Activated T-helper 17 cell treated with anti-CD3 and anti-CD28 coated beads, Interleukin-2, amount 50 U/mL, for 72 hours (primary cell): ENCODE measurements at regions not wholly inside any gene's neighbourhood (a gene's known extent, or its start where the extent isn't known, plus 50 kb on each side); places are given as distances from the start of the nearest gene placed in this dataset.
A peak's percentile ranks its signal among the peaks of the same experiment; 100 is the strongest.
"Not testable (repeated sequence)": the region's sequence is repeated elsewhere in the genome, so short reads cannot be mapped to it uniquely, and the experiment has no call there.

Experiments used
- ATAC-seq: fragments of 150-1000 bp; cut with Tn5 transposase; replicated peaks from 2 replicates; pipeline ENCODE4 v1.10.0; 2021; ENCODE audit warnings: mild to moderate bottlenecking, moderate library complexity
- H3K27ac Mint-ChIP-seq: one replicate; pipeline ENCODE4 v1.8.0; 2022; ENCODE audit warnings: mixed read lengths
- H3K27me3 Mint-ChIP-seq: one replicate; pipeline ENCODE4 v1.8.0; 2022; ENCODE audit warnings: mixed read lengths
- H3K36me3 Mint-ChIP-seq: one replicate; pipeline ENCODE4 v1.8.0; 2022; ENCODE audit warnings: low read depth, mild to moderate bottlenecking, mixed read lengths
- H3K4me1 Mint-ChIP-seq: one replicate; pipeline ENCODE4 v1.8.0; 2022; ENCODE audit warnings: mixed read lengths
- H3K4me3 Mint-ChIP-seq: one replicate; pipeline ENCODE4 v1.8.0; 2022; ENCODE audit warnings: mild to moderate bottlenecking, mixed read lengths
- H3K9me3 Mint-ChIP-seq: one replicate; pipeline ENCODE4 v1.8.0; 2022; ENCODE audit warnings: mixed read lengths

DNA sequence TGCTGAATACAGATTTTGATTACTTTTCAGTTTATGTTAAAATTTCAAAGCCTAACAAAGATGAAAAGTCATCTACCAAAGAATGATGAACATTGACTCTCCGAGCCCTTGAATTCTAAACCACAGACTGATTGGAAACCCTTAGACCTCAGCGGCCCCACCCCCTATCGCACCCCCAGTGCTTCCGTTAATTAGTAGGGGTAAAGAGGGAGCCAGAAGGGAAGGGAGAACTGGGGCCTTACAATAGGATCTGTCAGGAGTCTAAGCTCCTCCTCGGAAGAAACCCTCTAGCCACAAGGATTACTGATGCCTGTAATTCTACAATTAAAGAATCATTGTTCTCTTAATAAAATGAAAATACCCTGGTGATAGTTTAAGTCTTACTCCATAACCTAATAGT, 79.7 kb upstream of the JARID2 start:
- Mint-ChIP-seq H3K27ac (no peak overlapping the region), H3K27me3 (no peaks in the 10 kb centered on the region), H3K9me3 (no peaks in the 10 kb centered on the region), H3K36me3 (no peaks in the 10 kb centered on the region), H3K4me3 (no peak overlapping the region), H3K4me1 (no peaks in the 10 kb centered on the region)
- no peak for ATAC-seq

DNA sequence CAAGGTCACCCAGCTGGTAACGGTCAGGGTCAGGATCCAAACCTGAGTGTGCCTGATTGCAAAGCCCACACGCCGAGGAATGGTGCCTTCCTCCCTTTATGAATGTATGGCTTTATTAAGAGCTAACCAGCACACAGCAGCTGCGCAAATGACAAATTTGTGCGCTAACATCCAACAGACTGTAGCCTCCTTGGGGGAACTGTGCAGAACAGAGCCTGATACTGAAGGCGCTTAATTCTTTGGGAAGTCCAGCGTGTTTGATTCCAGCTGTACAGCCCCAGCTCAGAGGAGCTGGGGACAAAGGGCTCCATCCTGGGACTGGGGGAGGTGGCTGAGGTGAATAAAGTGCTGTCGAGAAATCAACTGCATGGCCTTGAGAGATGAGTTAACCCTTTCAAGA, 75.7 kb upstream of the JARID2 start:
- H3K27ac Mint-ChIP-seq, result no peak overlapping the region
- no peaks in the 10 kb centered on the region for H3K27me3 Mint-ChIP-seq
- H3K4me3 Mint-ChIP-seq, result no peak overlapping the region
- no peaks in the 10 kb centered on the region for H3K9me3 Mint-ChIP-seq
- H3K36me3 Mint-ChIP-seq, result no peaks in the 10 kb centered on the region
- no peak for ATAC-seq
- H3K4me1 Mint-ChIP-seq, result no peaks in the 10 kb centered on the region

DNA sequence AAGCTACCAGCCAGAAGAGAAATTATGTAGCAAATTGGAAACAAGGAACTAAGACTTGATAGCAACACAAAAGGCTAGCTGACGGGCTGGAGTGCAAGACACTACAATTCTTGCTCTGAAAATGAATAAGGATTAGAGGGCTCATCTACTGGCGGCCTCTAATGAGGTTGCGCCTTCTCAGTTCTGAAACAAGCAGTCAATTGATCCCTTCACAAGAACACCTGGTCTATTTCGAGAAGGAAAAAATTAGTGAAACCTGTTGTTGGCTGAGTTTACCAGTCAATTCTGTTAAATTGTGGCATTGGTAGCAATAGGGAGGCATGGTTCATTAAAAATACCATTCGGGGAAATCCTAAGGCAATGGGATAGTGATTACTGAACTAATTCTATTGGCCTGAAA, 74.8 kb upstream of the JARID2 start:
- H3K9me3 Mint-ChIP-seq, result no peaks in the 10 kb centered on the region
- H3K27me3 Mint-ChIP-seq, result no peaks in the 10 kb centered on the region

DNA sequence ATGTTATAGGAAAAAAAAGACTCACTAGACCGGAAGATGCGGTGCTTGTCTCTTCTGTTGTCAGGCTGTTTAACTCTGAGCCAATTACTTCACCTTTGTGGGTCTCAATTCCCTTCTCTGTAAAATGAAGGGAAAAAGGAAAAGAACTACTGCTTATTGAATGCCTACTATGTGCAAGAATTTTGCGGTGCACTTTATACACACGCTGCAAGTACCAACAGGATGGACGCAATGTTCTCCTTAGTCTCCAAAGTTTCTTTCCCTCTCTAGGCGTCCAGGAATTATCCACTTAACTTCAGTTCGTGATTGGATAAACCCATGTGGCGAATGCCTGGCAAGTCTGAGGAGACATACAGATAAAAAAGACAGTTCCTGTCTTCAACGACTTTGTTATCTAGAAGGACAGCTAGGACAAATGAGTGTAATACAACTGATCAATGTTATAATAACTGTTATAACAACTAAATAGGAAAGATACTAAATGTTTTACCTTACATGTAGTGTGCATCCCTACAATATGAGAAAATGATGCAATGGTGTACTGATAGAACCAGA, 69.0 kb upstream of the JARID2 start:
- ATAC-seq, result no peak
- Mint-ChIP-seq H3K4me1 (no peaks in the 10 kb centered on the region), H3K4me3 (no peak overlapping the region), H3K9me3 (no peaks in the 10 kb centered on the region), H3K27me3 (peaks cover 3% of the 10 kb centered on the region), H3K36me3 (no peaks in the 10 kb centered on the region), H3K27ac (no peak overlapping the region)

More for the DNA sequence above, 74.8 kb upstream of the JARID2 start:
- H3K4me1 Mint-ChIP-seq, result no peaks in the 10 kb centered on the region
- H3K4me3 Mint-ChIP-seq, result no peak overlapping the region
- H3K27ac Mint-ChIP-seq, result no peak overlapping the region
- peak; percentile 60 for ATAC-seq
- H3K36me3 Mint-ChIP-seq, result no peaks in the 10 kb centered on the region

DNA sequence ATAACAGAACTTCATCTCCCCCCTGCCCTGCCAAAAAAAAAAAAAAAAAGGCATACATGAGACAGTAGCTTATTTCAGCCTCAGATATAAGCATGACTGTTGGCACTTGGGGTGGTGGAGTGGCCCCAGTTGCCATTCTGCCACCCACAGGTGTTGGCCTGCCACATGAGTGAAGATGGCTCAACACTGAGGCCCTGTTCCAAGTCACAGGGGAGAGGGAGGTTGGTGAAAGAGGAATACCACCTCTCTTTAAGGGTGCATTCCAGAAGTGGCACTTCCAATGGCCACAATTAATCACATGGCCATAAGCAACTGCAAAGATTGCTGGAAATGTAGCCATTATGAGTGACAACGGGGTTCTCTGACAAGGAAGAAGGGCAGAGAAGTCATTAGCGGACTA, 61.9 kb upstream of the JARID2 start:
- Mint-ChIP-seq H3K27ac (peak overlapping the region; percentile 92), H3K36me3 (no peaks in the 10 kb centered on the region)

DNA sequence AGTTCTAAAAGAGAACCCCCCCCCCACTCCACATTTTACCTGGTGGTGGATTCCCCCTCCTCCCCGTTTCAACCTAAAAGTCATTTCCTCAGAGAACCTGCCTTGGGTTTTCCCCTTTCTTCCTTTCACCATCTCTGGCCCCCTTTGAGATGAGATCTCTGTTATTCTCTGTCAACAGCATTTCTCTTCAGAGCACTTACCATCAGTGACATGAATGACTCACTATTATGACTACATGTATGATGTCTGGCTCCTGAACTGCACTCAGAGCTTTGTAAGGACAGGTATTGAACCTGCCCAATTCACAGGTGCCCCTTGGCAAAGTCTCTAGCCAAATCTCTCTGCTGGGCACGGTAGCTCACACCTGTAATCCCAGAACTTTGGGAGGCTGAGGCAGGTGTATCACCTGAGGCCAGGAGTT, 61.4 kb upstream of the JARID2 start:
- Mint-ChIP-seq H3K4me1 (peaks cover 12% of the 10 kb centered on the region), H3K27ac (peak overlapping the region; percentile 92), H3K36me3 (no peaks in the 10 kb centered on the region), H3K27me3 (no peaks in the 10 kb centered on the region), H3K4me3 (peak overlapping the region; percentile 63), H3K9me3 (no peaks in the 10 kb centered on the region)
- peak; percentile 98 for ATAC-seq

More for the DNA sequence above, 61.9 kb upstream of the JARID2 start:
- ATAC-seq, result peak; percentile 73
- H3K4me3 Mint-ChIP-seq, result peak overlapping the region; percentile 63
- H3K9me3 Mint-ChIP-seq, result no peaks in the 10 kb centered on the region
- peaks cover 12% of the 10 kb centered on the region for H3K4me1 Mint-ChIP-seq
- no peaks in the 10 kb centered on the region for H3K27me3 Mint-ChIP-seq

DNA sequence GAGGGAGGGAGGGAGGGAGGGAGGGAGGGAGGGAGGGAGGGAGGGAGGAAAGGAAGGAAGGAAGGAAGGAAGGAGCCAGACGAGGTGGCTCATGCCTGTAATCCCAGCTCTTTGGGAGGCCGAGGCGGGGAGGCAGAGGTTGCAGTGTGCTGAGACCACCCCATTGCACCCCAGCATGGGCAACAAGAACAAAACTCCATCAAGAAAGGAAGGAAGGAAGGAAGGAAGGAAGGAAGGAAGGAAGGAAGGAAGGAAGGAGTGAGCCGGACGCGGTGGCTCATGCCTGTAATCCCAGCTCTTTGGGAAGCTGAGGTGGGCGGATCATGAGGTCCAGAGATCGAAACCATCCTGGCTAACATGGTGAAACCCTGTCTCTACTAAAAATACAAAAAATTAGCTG, 60.8 kb upstream of the JARID2 start:
- peaks cover 12% of the 10 kb centered on the region for H3K4me1 Mint-ChIP-seq
- H3K36me3 Mint-ChIP-seq, H3K4me3 Mint-ChIP-seq, H3K9me3 Mint-ChIP-seq, ATAC-seq, H3K27me3 Mint-ChIP-seq: not testable (repeated sequence)
- H3K27ac Mint-ChIP-seq, result peak overlapping the region; percentile 92

DNA sequence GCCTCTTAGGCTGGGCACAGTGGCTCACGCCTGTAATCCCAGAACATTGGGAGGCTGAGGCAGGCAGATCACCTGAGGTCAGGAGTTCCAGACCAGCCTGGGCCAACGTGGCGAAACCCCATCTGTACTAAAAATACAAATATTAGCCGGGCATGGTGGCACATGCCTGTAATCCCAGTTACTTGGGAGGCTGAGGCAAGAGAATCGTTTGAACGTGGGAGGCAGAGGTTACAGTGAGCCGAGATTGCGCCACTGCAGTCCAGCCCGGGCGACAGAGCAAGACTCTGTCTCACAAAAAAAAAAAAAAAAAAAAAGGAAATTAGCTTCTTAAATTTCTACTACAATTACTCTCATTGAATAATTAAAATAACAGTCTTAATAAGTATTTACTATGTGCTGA, 52.4 kb upstream of the JARID2 start:
- not testable (repeated sequence) for H3K4me3 Mint-ChIP-seq, ATAC-seq, H3K36me3 Mint-ChIP-seq, H3K27ac Mint-ChIP-seq, H3K27me3 Mint-ChIP-seq, H3K4me1 Mint-ChIP-seq, H3K9me3 Mint-ChIP-seq

DNA sequence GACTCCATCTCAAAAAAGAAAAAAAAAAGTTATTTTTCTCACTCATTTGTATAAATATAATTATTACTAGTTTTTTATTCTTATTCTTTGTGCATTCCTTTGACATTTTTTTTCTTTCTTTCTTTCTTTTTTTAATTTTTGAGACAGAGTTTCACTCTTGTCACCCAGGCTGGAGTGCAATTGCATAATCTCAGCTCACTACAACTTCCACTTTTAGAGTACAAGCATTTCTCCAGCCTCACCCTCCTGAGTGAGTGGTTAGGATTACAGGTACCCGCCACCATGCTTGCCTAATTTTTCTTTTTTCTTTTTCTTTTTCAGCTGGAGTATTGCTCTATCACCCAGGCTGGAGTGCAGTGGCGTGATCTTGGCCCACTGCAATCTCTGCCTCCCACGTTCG, 51.4 kb upstream of the JARID2 start:
- peaks cover 3% of the 10 kb centered on the region for H3K27me3 Mint-ChIP-seq
- H3K4me1 Mint-ChIP-seq, result no peaks in the 10 kb centered on the region
- no peaks in the 10 kb centered on the region for H3K36me3 Mint-ChIP-seq
- H3K4me3 Mint-ChIP-seq, result no peak overlapping the region
- no peak for ATAC-seq
- H3K27ac Mint-ChIP-seq, result no peak overlapping the region
- peaks cover 3% of the 10 kb centered on the region for H3K9me3 Mint-ChIP-seq
